Activated naive CD4-positive, alpha-beta T cell treated with anti-CD3 and anti-CD28 coated beads for 36 hours (primary cell): ENCODE measurements at regions not wholly inside any gene's neighbourhood (a gene's known extent, or its start where the extent isn't known, plus 50 kb on each side); places are given as distances from the start of the nearest gene placed in this dataset.

Experiments
- CTCF ChIA-PET: fragments of 350-600 bp; sonication (Branson Sonifier 250); formaldehyde crosslinking; loops from one replicate; lab custom pipeline; 2021; ENCODE audit warnings: antibody characterized with exemption; lab: Charles Lee
- DNase-seq: peaks from one replicate; pipeline ENCODE4 v3.0.0-alpha.2; 2020
- H3K27ac Mint-ChIP-seq: one replicate; pipeline ENCODE4 v1.8.0; 2021; ENCODE audit warnings: mild to moderate bottlenecking, mixed read lengths
- H3K27me3 Mint-ChIP-seq: one replicate; pipeline ENCODE4 v1.8.0; 2021; ENCODE audit warnings: low read depth, mixed read lengths
- H3K36me3 Mint-ChIP-seq: one replicate; pipeline ENCODE4 v1.8.0; 2021; ENCODE audit warnings: low read depth, mixed read lengths
- H3K4me1 Mint-ChIP-seq: one replicate; pipeline ENCODE4 v1.8.0; 2021; ENCODE audit warnings: low read depth, mixed read lengths
- H3K4me3 Mint-ChIP-seq: one replicate; pipeline ENCODE4 v1.8.0; 2021; ENCODE audit warnings: mild to moderate bottlenecking, moderate library complexity, mixed read lengths
- H3K9me3 Mint-ChIP-seq: one replicate; pipeline ENCODE4 v1.8.0; 2021; ENCODE audit warnings: mixed read lengths
- intact Hi-C: fragments of 100-400 bp; cut with micrococcal nuclease; formaldehyde crosslinking; loops from one replicate; pipeline ENCODE4 v1.15.1; 2023

- CTCF ChIA-PET: no interaction called here
- intact Hi-C loops: no loop called here
- Mint-ChIP-seq H3K27me3 (no peaks in the 10 kb centered on the region), H3K27ac (no peak overlapping the region), H3K36me3 (no peaks in the 10 kb centered on the region), H3K4me3 (no peak overlapping the region), H3K4me1 (peaks cover 6% of the 10 kb centered on the region), H3K9me3 (no peaks in the 10 kb centered on the region)
- DNase-seq: no peak
Observed at GRCh38 chr1:5478156-5478695, 514.0 kb downstream of the NPHP4 start.

GRCh38 chr1:5477716-5478115, 514.5 kb downstream of the NPHP4 start:
- intact Hi-C loops: no loop called here
- DNase-seq: no peak
- CTCF ChIA-PET: no interaction called here
- Mint-ChIP-seq H3K4me1 (peaks cover 6% of the 10 kb centered on the region), H3K9me3 (no peaks in the 10 kb centered on the region), H3K27me3 (no peaks in the 10 kb centered on the region), H3K27ac (no peak overlapping the region), H3K4me3 (no peak overlapping the region), H3K36me3 (no peaks in the 10 kb centered on the region)

DNA sequence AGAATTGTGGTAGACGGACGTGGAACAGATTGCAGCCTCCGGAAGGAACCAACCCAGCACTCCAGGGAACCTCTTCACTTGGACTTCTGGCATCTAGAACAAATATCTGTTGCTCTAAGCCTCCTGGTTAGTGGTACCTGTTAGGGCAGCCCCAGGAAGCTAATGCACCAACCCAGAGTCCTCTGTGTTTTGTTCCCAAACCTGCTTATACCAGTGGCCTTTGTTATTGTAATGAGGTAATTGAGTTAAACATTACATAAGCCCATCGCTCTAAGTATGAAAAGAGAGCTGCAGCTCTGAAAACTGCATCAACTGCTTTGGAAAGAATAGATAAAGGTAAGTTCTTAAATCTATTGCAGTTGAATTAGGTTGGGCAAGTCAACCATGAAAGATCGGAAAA, 516.7 kb downstream of the NPHP4 start:
- no peak overlapping the region for H3K4me3 Mint-ChIP-seq
- intact Hi-C loops: no loop called here
- no peaks in the 10 kb centered on the region for H3K4me1 Mint-ChIP-seq
- no peak overlapping the region for H3K27ac Mint-ChIP-seq
- no peaks in the 10 kb centered on the region for H3K36me3 Mint-ChIP-seq
- no peaks in the 10 kb centered on the region for H3K27me3 Mint-ChIP-seq
- CTCF ChIA-PET: no interaction called here
- no peak for DNase-seq
- H3K9me3 Mint-ChIP-seq: no peaks in the 10 kb centered on the region

GRCh38 chr1:5473268-5473667, 519.0 kb downstream of the NPHP4 start:
- H3K9me3 Mint-ChIP-seq: no peaks in the 10 kb centered on the region
- H3K36me3 Mint-ChIP-seq: no peaks in the 10 kb centered on the region
- no peak overlapping the region for H3K27ac Mint-ChIP-seq
- CTCF ChIA-PET: no interaction called here
- no peak overlapping the region for H3K4me3 Mint-ChIP-seq
- no peaks in the 10 kb centered on the region for H3K4me1 Mint-ChIP-seq
- no peak for DNase-seq
- intact Hi-C loops: no loop called here
- no peaks in the 10 kb centered on the region for H3K27me3 Mint-ChIP-seq

DNA sequence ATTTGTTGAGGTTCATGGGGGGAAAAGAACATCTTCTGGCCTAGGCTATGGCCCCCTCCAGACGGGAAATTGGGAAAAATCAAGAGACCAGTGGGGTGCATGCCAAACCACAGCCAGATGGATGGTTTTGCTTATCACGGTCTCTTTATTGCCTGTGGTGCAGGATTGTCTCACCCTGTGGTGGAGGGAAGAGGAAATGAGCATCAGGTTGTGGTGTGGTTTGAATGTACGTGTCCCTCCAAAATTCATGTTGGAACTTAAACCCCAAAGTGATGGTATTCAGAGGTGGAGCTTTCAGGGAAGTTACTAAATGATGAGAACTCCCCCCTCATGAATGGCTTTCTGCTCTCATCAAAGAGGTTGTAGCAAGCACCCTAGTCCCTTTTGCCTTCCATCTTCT, 525.7 kb downstream of the NPHP4 start:
- intact Hi-C loops: no loop called here
- no peaks in the 10 kb centered on the region for H3K36me3 Mint-ChIP-seq
- H3K9me3 Mint-ChIP-seq: no peaks in the 10 kb centered on the region

DNA sequence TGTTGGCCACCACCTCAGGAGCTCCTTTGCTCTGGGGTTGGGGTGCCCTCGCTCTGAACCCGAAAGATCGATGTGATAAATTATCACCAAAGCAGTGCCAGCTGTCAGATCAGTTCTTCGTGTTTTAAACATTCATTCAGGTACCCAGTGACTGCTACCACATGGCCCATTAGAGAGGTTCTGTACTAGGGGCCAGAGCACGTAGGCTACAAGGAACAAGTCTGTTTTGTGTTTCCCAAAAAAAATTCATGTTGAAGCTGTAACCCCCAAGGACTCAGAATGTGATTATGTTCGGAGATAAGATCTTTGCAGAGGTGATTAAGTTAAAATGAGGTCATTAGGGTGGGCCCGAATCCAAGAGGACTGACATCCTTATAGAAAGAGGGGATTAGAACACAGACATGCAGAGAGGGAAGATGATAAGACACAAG, 526.9 kb downstream of the NPHP4 start:
- CTCF ChIA-PET: no interaction called here
- H3K4me1 Mint-ChIP-seq: peaks cover 10% of the 10 kb centered on the region
- no peaks in the 10 kb centered on the region for H3K9me3 Mint-ChIP-seq

More for the DNA sequence above, 525.7 kb downstream of the NPHP4 start:
- Mint-ChIP-seq H3K4me3 (no peak overlapping the region), H3K27me3 (no peaks in the 10 kb centered on the region), H3K27ac (no peak overlapping the region), H3K4me1 (peaks cover 10% of the 10 kb centered on the region)
- CTCF ChIA-PET: no interaction called here
- DNase-seq: no peak

GRCh38 chr1:5464366-5464765, 527.9 kb downstream of the NPHP4 start:
- Mint-ChIP-seq H3K4me1 (peaks cover 10% of the 10 kb centered on the region), H3K9me3 (no peaks in the 10 kb centered on the region), H3K36me3 (no peaks in the 10 kb centered on the region), H3K27ac (no peak overlapping the region), H3K27me3 (no peaks in the 10 kb centered on the region), H3K4me3 (no peak overlapping the region)
- intact Hi-C loops: no loop called here
- CTCF ChIA-PET: no interaction called here
- no peak for DNase-seq

More for the DNA sequence above, 526.9 kb downstream of the NPHP4 start:
- Mint-ChIP-seq H3K4me3 (no peak overlapping the region), H3K27ac (no peak overlapping the region), H3K27me3 (no peaks in the 10 kb centered on the region), H3K36me3 (no peaks in the 10 kb centered on the region)
- no peak for DNase-seq
- intact Hi-C loops: no loop called here

GRCh38 chr1:5460974-5461373, 531.3 kb downstream of the NPHP4 start:
- H3K9me3 Mint-ChIP-seq: no peaks in the 10 kb centered on the region
- peaks cover under 1% of the 10 kb centered on the region for H3K4me1 Mint-ChIP-seq
- no peak overlapping the region for H3K27ac Mint-ChIP-seq
- H3K36me3 Mint-ChIP-seq: no peaks in the 10 kb centered on the region
- intact Hi-C loops: no loop called here
- no peaks in the 10 kb centered on the region for H3K27me3 Mint-ChIP-seq
- H3K4me3 Mint-ChIP-seq: no peak overlapping the region
- CTCF ChIA-PET: no interaction called here
- no peak for DNase-seq

DNA sequence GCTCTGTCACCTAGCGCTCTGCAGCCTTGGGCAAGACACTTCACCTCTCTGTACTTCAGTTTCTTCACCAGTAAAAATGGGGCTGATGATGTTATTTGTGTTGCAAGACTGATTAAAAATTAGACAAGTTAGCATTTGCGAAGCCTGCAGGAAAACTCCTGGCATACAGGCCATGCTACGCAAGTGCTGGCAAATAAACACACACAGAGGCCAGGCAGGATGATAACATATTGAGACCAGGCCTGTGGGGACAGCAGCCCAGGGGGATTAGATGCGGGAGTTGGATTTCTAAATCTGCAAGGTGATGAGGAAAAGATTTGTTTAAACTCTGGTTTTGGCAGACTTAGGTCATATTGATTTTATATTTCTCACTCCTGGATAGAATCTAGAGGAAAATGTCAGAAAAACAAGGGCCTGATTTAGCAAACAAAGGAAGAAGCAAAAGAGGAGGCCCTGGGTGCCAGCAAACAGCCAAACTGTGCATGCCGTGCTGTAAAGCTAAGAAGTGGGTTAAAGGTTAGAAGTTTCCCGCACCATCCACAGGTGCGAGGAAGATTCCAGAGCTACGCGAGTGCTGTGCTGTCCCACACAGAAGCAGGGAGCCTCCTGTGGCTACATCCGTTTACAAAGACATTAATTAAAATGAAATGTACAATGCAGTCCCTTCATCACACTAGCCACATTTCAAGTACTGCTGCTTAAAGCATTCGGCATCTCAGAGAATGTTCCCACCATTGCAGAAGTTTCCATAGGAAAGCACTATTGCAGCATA, 532.2 kb downstream of the NPHP4 start:
- H3K4me3 Mint-ChIP-seq: no peak overlapping the region
- no peaks in the 10 kb centered on the region for H3K9me3 Mint-ChIP-seq
- no peak for DNase-seq
- CTCF ChIA-PET: no interaction called here
- peaks cover 2% of the 10 kb centered on the region for H3K4me1 Mint-ChIP-seq
- intact Hi-C loops: no loop called here
- no peaks in the 10 kb centered on the region for H3K36me3 Mint-ChIP-seq
- H3K27me3 Mint-ChIP-seq: no peaks in the 10 kb centered on the region
- no peak overlapping the region for H3K27ac Mint-ChIP-seq

DNA sequence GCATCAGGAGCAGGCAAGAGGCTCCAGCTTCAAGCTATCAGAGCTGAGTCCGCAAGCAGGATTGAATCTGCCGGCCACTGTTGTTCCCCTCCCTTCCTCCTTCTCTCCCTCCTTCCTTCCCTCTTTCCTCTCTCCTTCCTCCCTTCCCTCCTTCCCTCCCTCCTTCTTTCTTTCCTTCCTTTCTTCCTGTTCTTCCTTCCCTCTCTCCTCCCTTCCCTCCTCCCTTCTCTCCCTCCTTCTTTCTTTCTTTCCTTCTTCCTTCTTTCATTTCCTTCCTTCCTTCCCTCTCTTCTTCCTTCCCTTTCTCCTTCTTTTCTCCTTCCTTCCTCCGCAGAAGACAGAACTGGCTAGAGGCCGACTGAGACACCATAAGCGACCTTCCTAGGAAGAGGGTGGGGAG, 534.0 kb downstream of the NPHP4 start:
- Mint-ChIP-seq H3K9me3 (no peaks in the 10 kb centered on the region), H3K4me3 (no peak overlapping the region), H3K27me3 (no peaks in the 10 kb centered on the region), H3K27ac (no peak overlapping the region), H3K36me3 (no peaks in the 10 kb centered on the region), H3K4me1 (peaks cover 2% of the 10 kb centered on the region)
- CTCF ChIA-PET: no interaction called here
- no peak for DNase-seq
- intact Hi-C loops: no loop called here

- Mint-ChIP-seq H3K27me3 (no peaks in the 10 kb centered on the region), H3K9me3 (no peaks in the 10 kb centered on the region), H3K4me3 (no peak overlapping the region), H3K36me3 (no peaks in the 10 kb centered on the region), H3K27ac (no peak overlapping the region), H3K4me1 (peaks cover 2% of the 10 kb centered on the region)
- CTCF ChIA-PET: no interaction called here
- intact Hi-C loops: no loop called here
- DNase-seq: no peak
Observed at GRCh38 chr1:5456090-5456811, 536.0 kb downstream of the NPHP4 start.

DNA sequence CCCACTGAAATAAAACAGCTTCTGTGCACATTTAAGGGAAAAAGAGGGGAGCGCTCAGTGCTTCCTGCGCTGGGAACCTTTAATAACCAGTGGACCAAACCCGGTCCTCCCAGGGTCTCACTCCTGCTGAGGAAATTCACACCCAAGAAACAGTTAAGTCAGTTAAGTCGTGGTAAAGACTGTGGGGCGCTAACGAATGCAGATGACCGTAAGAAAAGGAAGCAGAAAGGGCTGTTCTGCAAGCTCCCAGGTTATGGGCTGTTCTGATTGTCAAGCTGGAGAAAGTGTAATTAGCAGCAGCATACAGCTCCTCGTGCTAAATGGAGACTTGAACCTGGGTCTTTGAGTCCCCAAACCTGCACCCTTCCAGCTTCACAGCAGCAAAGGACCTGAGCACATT, 536.6 kb downstream of the NPHP4 start:
- Mint-ChIP-seq H3K36me3 (no peaks in the 10 kb centered on the region), H3K27ac (no peak overlapping the region), H3K4me3 (no peak overlapping the region), H3K27me3 (no peaks in the 10 kb centered on the region), H3K4me1 (peaks cover 2% of the 10 kb centered on the region), H3K9me3 (no peaks in the 10 kb centered on the region)
- intact Hi-C loops: no loop called here
- CTCF ChIA-PET: no interaction called here
- no peak for DNase-seq

DNA sequence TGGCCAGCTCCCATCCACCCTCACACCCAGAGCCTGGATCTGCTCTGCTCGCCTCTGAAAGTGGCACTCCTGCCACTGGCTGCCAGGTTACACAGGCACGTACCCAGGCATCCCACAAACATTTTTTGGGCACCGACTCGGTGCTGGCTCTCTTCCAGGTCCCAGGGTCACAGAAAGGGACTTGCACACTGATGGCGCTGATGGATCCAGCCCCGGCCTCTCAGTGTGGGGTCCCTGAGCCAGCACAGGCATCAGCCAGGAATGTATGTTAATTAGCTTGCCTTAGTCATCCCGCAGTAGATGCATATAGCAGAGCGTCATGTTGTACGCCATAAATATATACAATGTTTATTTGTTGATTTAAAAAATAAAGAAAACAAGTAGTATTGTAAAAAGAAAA, 537.2 kb downstream of the NPHP4 start:
- Mint-ChIP-seq H3K9me3 (no peaks in the 10 kb centered on the region), H3K27ac (no peak overlapping the region), H3K36me3 (no peaks in the 10 kb centered on the region), H3K4me3 (no peak overlapping the region), H3K27me3 (no peaks in the 10 kb centered on the region), H3K4me1 (peaks cover 2% of the 10 kb centered on the region)
- CTCF ChIA-PET: no interaction called here
- intact Hi-C loops: no loop called here
- no peak for DNase-seq
